Endothelial cell of umbilical vein (primary cell): ENCODE measurements at regions not wholly inside any gene's neighbourhood (a gene's known extent, or its start where the extent isn't known, plus 50 kb on each side); places are given as distances from the start of the nearest gene placed in this dataset.

Experiments used
- POLR2A ChIP-seq: IDR thresholded peaks from 2 replicates; pipeline ENCODE4 v1.6.1; 2012; ENCODE audit warnings: low read depth, mild to moderate bottlenecking, control low read depth, low read length
- TF ChIP-seq, protein P1 (sequence below): IDR thresholded peaks from 2 replicates; pipeline ENCODE4 v1.6.1; 2011; ENCODE audit not compliant: insufficient read depth, insufficient read length
- TF ChIP-seq, protein P2 (sequence below), 2 donors: IDR thresholded peaks; 1 replicate in 1 of 2; 2 replicates in 1 of 2; pipeline ENCODE4 v1.5.1; 2011; ENCODE audit warnings: low read length in 2 of 2, mild to moderate bottlenecking in 2 of 2, moderate library complexity in 2 of 2, control low read depth in 1 of 2, inconsistent platforms in 1 of 2, low read depth in 1 of 2; ENCODE audit not compliant: insufficient read depth in 1 of 2; ENCODE audit errors: extremely low read depth in 1 of 2

DNA sequence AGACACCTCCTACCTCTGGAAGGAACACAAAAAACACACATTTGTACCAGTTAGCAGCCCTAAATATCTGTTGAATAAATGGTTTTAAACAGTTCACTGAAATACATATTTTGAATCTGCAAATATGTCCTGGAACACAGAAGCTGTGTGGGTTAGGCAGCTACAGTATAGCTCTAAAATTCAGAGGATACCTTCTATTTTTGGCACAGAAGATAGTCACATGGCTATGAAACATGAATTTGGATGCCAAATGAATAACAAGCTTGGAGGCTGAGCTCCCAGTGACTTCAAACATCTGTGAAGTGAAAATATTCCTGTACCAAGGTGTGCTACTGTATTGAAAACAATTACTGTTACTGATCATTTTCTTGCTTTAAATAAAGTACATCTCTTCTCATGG is 391.5 kb upstream of the ADGRL2 start:
- TF ChIP-seq, protein P1, sequence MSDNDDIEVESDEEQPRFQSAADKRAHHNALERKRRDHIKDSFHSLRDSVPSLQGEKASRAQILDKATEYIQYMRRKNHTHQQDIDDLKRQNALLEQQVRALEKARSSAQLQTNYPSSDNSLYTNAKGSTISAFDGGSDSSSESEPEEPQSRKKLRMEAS, result no peak
- no peak for TF ChIP-seq POLR2A
- TF ChIP-seq, protein P2, sequence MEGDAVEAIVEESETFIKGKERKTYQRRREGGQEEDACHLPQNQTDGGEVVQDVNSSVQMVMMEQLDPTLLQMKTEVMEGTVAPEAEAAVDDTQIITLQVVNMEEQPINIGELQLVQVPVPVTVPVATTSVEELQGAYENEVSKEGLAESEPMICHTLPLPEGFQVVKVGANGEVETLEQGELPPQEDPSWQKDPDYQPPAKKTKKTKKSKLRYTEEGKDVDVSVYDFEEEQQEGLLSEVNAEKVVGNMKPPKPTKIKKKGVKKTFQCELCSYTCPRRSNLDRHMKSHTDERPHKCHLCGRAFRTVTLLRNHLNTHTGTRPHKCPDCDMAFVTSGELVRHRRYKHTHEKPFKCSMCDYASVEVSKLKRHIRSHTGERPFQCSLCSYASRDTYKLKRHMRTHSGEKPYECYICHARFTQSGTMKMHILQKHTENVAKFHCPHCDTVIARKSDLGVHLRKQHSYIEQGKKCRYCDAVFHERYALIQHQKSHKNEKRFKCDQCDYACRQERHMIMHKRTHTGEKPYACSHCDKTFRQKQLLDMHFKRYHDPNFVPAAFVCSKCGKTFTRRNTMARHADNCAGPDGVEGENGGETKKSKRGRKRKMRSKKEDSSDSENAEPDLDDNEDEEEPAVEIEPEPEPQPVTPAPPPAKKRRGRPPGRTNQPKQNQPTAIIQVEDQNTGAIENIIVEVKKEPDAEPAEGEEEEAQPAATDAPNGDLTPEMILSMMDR (IDR thresholded peaks at IDR 0.05; ENCODE audit: extremely low read depth in 1 of 2, insufficient read depth in 1 of 2, low read depth in 1 of 2, low read length in 2 of 2), result no peak
